OCI-M1 (cell line): ENCODE measurements at regions not wholly inside any gene's neighbourhood (a gene's known extent, or its start where the extent isn't known, plus 50 kb on each side); places are given as distances from the start of the nearest gene placed in this dataset.

Source experiments
- DNase-seq: peaks from one replicate; lab custom pipeline; 2025; lab: John Stamatoyannopoulos, UW

GRCh38 chr1:201610858-201611257, 71.9 kb downstream of the NAV1 start:
- no peak for DNase-seq

GRCh38 chr1:201612645-201613044, 73.7 kb downstream of the NAV1 start:
- no peak for DNase-seq

GRCh38 chr1:201614262-201615015, 75.5 kb downstream of the NAV1 start:
- peak; percentile 47 for DNase-seq

- no peak for DNase-seq
These were observed 78.2 kb downstream of the NAV1 start for GRCh38 chr1:201617157-201617556.

DNA sequence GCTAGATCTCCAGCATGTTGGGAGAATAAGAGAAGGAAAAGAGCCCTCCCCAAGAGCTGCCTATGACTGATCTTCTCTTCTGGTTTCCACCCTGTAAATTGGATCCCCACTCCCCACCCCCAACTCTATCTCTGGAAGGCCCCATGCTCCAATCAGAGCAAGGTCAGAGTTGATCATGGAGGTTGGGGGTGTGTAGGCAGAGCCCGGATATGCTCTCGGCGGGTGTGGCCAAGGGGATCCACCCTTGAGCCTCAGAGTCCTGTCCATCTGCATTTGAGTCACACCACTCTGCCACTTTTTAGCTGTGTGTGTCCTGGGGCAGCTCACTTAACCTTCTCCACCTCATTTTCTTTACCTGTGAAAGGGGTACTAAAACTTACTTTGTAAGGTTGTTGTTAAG, 79.5 kb downstream of the NAV1 start:
- DNase-seq: no peak

DNA sequence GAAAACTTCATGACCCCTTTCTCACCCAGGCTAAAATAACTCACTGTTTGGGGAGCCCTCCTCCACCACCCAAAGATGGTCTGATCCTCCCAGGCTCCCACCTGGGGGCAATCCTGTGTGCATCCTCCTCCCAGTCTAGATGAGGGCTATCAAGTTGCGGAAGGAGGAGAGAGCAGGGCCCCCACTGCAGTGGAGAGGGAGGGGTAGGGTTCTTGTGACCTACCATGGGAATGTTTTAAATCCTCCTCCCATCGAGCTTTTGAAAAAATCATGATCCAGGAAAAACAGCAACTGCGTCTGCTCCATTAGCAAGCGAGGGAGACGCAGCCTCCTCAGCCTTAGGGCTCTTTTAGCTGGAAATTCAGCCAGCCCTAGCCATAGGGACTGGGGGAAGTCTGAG, 80.0 kb downstream of the NAV1 start:
- DNase-seq: no peak

DNA sequence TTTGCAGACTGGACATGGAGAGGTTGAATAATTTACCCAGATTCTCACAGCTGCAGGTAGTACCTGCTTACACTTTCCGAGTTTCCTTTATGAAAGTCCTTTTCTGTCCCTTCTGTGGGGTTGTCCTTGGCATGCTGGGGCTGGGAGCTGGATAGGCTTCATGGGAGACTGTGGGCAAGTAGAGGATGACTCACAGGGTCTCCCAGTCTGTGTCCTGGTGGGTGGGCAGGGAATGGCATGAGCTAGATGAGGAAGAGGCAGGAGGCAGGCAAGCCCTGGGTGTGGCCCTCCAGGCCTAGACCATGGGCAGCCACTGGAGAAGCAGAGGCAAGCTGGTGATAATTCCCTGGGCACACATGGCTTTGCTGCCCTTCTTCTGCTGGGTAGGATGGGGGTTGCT, 80.6 kb downstream of the NAV1 start:
- no peak for DNase-seq

- no peak for DNase-seq
These were observed 83.4 kb downstream of the NAV1 start for GRCh38 chr1:201622353-201622752.

DNA sequence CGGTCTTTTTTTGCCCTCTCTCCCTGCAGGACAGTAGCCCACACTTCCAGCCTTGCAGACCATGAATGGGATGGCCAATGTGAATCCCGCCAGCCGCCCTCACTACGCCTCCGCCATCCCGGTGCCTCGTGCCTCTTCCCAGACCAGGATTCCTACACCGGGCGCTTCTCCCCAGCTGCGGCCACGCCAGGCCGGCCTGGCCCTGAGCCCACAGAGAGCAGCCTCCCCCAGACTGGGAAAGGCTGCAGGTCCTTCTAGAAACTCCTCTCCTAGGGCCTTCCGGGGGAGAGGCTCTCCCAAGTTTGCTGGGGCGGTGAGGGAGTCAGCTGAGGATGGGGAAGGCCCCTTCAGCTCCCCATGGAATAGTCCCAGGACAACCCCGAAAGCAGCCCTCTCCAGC, 83.9 kb downstream of the NAV1 start:
- DNase-seq: no peak

GRCh38 chr1:201624741-201625225, 85.9 kb downstream of the NAV1 start:
- no peak for DNase-seq

DNA sequence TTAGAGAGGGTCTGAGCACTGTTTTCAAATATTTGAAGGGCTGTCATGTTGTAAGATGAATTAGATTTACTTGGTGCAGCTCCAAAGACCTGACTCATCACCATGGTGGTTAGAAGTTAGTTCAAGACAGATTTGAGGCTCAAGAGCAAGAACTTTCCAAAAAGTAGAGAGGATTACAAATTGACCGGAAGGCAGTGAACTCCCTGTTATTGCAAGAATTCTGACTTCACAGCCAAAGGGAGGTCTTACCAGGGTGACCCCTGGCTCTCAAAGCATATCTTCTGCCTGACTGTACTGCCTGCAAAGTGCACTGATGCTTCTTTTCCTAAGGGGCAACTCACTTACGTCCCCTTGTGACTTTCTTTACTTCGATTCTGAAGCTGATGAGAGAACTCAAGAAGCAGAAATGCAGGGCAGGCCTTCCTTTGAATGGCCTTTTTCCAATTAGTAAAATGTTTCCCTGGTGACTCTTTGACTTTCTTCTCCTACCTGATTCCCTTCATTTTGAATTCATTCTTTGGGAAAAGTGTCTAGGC, 86.4 kb downstream of the NAV1 start:
- no peak for DNase-seq

DNA sequence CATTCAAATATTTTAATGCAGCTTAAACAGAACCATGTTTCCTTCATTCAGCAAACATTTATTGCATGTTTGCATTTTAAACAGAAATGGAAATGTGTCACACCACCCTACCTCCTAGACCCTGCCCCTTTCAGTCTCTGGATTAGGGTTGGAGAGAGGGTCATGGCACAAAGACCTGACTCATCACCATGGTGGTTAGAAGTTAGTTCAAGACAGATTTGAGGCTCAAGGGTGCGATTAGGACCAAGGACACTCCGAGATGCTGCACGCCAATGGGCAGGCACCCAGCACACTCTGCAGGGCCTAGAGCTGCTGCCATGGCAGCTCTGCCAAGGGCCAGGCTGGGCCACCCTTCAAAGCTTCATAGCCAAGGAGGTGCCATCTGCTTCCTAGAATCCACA, 86.9 kb downstream of the NAV1 start:
- no peak for DNase-seq

- peak; percentile 52 for DNase-seq
These were observed 87.8 kb downstream of the NAV1 start for GRCh38 chr1:201626629-201627275.

DNA sequence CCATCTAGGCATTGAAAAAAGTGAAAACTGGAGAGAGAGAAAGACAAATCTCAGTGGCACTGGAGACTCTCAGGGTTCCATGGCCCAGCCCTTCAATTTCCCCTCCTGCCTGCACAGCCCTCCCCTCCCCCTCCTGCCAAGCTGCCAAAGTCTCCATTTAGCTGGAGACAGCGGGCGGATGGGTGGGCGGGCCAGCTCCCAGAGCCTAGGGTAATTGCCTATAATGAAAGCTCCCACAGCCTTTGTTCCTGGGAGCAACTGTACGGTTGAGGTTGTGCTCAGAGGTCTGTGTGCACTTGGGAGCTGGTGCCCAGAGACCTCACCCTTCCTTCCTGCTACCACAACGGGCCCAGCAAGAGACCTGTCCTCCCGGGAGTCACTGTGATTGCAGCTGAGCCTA, 89.6 kb downstream of the NAV1 start:
- no peak for DNase-seq

DNA sequence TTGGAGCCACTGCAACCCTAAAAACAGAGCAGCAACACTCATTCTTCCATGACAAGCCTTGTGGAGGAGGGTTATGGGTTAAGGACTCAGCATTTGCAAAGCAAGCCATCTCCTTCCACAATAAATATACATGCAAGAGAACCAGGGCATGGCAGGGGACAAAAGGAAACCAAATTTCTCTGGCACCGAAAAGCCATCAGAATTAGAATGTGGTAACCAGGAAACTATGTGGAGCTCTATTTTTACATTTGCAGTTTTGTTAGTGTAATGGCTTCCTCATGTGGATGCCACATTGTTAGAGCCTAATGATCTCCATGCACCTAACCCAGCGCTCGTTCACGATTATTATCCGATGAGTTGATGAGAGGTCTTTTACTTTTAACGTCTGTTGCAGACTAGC, 91.7 kb downstream of the NAV1 start:
- no peak for DNase-seq

GRCh38 chr1:201631037-201631436, 92.1 kb downstream of the NAV1 start:
- no peak for DNase-seq

GRCh38 chr1:201632364-201632952, 93.5 kb downstream of the NAV1 start:
- peak; percentile 89 for DNase-seq

DNA sequence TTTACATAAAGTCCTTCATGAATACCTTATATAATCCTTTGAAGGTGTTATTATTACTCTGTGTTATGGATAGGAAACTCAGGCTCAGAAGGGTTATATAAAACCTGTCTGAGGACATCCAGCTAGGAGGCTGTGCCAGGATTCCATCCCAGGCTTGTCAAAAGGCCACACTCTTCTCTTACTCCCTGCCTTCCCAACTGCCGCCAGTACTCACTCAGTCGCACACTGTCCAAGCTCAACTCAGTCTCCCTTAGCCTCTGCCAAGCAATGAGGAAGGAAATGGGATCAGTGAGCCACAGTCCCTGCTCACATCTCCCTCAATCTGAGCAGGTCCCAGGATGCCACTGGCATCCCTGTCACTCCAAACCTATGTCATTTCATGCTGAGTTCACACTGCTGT, 94.4 kb downstream of the NAV1 start:
- DNase-seq: no peak

DNA sequence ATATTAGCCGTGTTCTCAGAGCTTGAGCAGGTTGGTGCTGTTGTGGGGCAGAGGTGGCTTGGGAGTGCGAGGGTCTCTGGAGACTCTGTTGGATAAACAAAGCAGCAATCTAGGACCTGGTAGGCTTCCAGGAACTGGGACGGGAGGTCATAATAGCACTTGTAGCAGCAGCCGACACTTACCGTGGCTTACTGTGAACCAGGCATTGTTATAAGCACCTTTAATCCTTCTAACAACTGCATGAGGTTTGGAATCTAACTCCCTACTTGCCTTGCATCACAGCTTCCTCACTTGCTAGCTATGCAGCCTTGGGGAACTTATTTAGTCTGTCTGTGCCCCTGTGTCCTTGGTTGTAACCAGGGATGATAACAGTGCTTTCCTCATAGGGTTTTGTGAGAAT, 94.9 kb downstream of the NAV1 start:
- DNase-seq: no peak

GRCh38 chr1:201634261-201634660, 95.3 kb downstream of the NAV1 start:
- DNase-seq: no peak

DNA sequence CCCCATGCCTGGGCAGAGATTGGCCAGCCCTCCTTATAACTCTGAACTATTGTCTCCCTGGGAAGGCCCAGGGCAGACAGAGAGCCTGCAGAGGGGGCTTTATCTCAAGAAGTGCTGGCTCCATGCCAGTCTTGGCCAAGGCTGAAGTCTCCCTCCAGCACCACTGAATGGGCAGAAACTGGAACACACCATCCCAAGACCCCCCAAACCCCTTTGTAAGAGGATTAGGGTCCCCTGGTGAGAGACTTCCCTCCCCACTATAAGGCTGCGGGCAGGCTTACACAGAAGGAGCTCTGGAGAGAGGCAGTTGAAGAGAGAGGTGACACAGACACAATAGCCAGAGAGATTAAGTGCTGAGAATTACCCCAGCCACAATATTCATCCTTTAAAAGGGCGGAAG, 97.2 kb downstream of the NAV1 start:
- DNase-seq: no peak

DNA sequence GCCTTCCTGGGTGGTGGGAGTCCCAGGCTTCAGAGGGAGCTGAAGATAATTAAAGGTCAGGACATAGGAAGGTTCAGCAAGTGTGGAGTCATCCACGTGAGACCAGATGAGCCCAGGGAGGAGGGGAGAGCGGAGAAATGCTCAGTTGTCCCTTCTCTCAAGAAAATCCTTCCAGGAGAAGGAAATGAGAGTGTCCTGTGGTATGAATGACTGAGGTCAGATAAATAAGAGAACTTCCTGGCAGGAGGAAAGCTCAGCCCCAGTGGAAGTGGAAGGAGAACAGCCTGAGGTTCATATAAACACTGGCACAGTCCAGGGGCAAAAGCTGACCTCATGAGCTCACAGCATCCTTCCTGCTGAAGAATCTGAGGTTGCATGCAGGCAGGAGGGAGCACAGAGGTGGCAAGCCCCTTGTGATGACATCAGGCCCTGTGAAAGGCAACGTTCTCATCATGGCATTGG, 97.6 kb downstream of the NAV1 start:
- no peak for DNase-seq
